Stimulated activated CD4-positive, alpha-beta T cell treated with anti-CD3 and anti-CD28 coated beads, TNF-alpha, amount 100 ng/mL, for 1 hour (primary cell): ENCODE measurements at regions not wholly inside any gene's neighbourhood (a gene's known extent, or its start where the extent isn't known, plus 50 kb on each side); places are given as distances from the start of the nearest gene placed in this dataset.
"Not testable (repeated sequence)": the region's sequence is repeated elsewhere in the genome, so short reads cannot be mapped to it uniquely, and the experiment has no call there.

ENCODE experiments used
- DNase-seq, 3 donors: peaks; one replicate each; pipeline ENCODE4 v3.0.0-alpha.2; 2020; ENCODE audit warnings: low read depth in 3 of 3, low spot score in 1 of 3

- DNase-seq: no peak
These were observed 265.8 kb downstream of the MED10 start for GRCh38 chr5:6112538-6112937.

GRCh38 chr5:6112125-6112524 is 266.2 kb downstream of the MED10 start:
- DNase-seq: no peak

DNA sequence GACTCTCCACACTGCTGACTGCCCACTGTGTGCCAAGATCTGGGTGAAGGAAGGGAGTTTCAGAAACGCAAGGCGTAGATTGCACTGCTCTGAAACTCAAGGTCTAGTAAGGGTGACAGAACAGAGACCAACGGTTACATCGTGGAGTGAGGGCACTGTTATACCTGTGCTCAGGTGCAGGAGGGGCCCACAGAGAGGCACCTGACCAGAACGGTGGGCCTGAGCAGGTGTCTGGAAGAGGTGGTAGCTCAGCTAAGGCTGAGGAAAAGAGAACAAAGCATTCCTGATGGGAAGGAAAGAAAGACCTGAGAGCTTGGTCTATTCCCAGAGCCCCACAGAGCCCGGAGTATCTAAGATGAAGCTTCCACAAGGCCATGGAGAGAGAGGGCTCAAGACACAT is 267.2 kb downstream of the MED10 start:
- no peak for DNase-seq

GRCh38 chr5:6110441-6111005 is 267.8 kb downstream of the MED10 start:
- no peak for DNase-seq

DNA sequence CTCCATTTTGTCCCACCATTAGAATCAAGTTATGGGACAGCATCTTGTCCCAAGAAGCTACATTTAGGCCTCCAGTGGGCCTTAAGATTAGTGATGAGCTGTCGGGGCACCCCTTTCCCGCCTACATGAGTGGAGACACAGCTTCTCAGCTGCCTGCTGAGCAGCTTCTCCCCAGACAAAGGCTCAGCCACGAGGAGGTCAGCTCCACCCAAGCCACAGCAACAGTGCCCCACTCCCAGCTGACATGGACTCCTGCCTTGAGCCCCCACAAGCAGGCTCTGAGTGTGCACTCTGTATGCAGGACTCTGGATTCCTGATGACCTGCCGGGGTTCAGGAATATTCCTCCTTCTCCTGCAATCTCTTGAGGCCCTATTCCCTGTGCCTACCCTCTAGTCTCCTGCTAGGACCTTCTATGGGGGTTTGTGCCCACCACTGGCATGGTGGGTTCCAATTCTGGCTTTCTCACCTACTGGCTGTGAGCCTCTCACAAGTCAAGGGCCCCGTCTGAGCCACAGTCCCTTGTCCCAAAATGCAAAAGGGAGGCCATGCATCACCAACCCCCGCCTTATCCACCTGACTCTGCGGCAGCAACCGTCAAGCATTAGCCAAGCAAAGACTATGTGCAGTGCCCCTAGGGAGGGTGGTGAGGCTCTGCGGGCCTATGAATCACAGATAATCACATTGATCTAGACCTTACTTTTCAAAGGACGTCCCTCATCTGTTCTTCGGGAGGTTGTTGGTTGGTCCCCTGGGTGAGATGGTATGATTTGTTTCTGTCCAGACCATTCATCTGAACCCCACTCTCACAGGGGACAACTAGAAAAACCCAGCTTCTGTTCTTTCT is 269.1 kb downstream of the MED10 start:
- no peak for DNase-seq

- no peak for DNase-seq
These were observed 269.9 kb downstream of the MED10 start for GRCh38 chr5:6108540-6108848.

GRCh38 chr5:6107675-6108539 is 270.4 kb downstream of the MED10 start:
- DNase-seq: no peak

GRCh38 chr5:6106756-6107155 is 271.6 kb downstream of the MED10 start:
- DNase-seq: no peak

GRCh38 chr5:6105320-6105719 is 273.0 kb downstream of the MED10 start:
- DNase-seq: no peak

DNA sequence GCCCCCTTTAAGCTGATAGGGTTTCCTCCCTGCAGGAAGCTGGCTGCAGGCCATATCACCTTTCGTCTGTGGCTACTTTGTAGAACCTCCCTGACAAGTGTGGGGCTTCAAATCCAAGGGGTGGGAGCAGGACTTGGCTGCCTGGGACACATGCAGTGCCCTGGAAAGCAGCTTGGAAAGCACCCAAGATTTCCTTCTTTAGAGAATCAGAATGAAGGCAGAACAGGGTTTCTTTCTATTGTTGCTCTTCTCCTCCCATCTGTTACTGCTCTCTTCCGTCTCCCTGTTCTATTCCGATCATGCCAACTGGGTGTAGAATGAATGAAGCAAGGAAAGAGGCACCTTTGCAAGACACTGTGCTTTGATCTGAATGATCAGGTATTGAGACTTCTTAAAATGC is 282.2 kb downstream of the MED10 start:
- no peak for DNase-seq

DNA sequence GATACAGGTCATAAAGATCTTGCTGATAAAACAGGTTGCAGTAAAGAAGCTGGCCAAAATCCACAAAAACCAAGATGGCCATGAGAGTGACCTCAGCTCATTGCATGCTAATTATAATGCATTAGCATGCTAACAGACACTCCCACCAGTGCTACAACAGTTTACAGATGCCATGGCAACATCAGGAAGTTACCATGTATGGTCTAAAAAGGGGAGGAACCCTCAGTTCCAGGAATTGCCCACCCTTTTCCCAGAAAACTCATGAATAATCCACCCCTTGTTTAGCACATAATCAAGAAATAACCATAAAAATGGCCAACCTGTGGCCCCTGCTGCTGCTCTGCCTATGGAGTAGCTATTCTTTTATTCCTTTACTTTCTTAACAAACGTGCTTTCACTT is 284.2 kb downstream of the MED10 start:
- DNase-seq: not testable (repeated sequence)

DNA sequence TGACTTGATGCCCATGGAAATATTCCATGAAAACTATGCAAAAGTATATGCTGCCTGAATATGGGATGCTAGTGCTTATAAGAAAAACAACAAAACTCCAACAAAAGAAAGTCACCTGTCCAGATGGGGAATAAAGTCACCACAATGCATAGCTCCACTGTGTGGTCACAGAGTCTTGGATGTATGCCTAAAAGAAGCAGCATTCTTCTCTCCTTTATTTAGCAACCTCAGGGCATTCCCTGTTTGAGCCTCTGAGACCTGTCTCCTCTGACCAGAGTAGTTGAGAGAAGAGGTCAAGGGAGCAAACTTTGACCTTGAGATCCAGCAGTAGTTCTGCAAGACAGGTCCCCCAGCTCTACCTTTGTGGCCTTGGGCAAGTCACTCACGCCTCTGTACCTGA is 287.5 kb downstream of the MED10 start:
- no peak for DNase-seq

DNA sequence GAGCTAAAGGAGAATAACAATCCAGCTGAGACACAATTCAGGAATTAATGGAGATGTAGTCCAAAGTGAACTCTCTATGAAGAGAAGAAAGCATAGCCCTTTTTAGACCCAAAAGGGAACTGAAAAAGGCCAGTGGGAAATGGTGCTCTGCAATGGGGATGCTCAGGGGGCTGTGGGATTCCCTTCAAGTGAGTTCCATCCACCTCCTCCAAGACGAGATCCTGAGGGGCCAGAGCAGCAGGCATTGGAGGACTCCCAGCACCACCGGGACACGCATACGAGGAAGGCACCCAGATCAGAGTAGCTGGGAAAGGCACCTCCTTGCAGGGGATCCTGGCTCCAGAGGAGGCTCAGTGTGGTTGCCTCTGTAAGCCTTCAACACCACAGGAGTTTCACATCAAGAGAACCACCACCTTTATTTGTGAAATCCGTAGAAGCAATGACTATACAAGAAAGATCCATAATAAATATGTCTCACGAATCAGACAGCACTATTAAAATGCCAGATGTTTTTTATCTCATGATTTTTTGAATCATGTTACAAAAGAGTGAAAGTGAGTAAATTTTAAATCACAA is 288.2 kb downstream of the MED10 start:
- no peak for DNase-seq

GRCh38 chr5:6088706-6089105 is 289.6 kb downstream of the MED10 start:
- DNase-seq: no peak

DNA sequence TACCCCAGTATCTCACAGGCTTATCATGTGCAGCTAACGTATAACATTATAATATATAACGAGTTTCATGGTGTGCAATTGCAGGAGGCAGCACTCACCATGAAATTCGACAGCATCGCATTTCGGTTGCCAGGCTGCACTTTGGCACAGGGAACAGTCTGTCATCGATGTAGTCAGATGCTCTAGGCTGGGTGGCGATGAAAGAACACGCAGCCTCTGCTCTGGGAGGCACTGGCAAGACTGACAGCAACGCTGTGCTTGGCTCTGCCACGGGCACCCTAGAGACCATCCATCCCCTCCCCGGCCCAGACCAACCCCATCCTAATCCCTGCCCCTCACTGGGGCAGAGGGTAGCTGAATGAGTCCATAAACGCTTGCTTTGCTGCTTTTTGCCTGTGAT is 290.8 kb downstream of the MED10 start:
- no peak for DNase-seq

DNA sequence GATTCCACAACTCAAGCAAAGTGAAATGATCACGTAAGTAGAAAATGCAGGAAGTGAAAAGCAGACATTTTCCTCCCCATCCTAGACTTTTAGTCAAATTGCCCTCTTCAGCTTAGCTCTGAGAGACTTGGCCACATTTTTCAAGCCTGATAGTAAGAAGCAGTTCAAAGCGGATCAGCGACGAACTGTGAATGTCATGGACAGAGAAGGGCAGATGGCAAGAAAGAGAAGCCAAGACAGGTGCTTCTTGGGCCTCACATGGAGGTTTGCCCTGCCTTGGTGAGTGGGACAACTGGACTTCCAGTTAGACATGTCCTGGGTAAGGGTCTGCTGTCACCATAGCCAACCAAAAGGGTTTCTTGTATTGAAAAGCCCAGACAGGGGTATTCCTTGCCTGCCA is 291.5 kb downstream of the MED10 start:
- no peak for DNase-seq

- no peak for DNase-seq
These were observed 292.9 kb downstream of the MED10 start for GRCh38 chr5:6085341-6085860.

DNA sequence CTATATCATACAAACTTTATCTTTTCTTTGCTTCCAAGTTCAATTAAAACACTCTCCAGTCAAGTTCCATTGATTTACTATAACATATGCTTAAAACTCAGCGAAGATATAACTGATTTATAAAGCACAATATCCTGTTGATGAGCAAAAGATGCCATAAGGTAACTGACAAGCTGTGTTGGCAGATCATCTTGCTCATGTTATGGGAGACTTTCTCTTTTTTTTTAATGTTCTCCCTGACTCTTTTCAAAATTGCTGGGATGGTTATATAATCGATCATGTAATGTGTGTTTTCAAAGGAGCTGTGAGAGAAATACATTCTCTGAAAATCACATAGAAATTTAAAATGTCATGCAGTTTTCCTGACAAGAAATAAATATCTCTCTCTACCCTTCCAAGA is 293.5 kb downstream of the MED10 start:
- DNase-seq: no peak

GRCh38 chr5:6084376-6084775 is 294.0 kb downstream of the MED10 start:
- no peak for DNase-seq

GRCh38 chr5:6083311-6083978 is 294.9 kb downstream of the MED10 start:
- no peak for DNase-seq

GRCh38 chr5:6082685-6083084 is 295.7 kb downstream of the MED10 start:
- no peak for DNase-seq
